Smooth muscle cell (in vitro differentiated cells): ENCODE measurements at regions not wholly inside any gene's neighbourhood (a gene's known extent, or its start where the extent isn't known, plus 50 kb on each side); places are given as distances from the start of the nearest gene placed in this dataset.

Experiments used
- DNase-seq: peaks from one replicate; lab custom pipeline; 2025; ENCODE audit not compliant: unreplicated experiment; lab: John Stamatoyannopoulos, UW
- H2AFZ ChIP-seq: fragments of 200-600 bp; sonication (generic); 2 replicates; pipeline ENCODE4 v1.6.0; 2016; ENCODE audit warnings: antibody characterized with exemption, low read depth, mild to moderate bottlenecking
- H3F3A ChIP-seq: fragments of 200-600 bp; sonication (generic); 2 replicates; pipeline ENCODE4 v1.6.0; 2017; ENCODE audit warnings: antibody characterized with exemption, low read depth
- H3K27ac ChIP-seq: fragments of 200-600 bp; sonication (generic); 2 replicates; pipeline ENCODE4 v1.5.1; 2016; ENCODE audit warnings: low read depth, mild to moderate bottlenecking
- H3K27me3 ChIP-seq: fragments of 200-600 bp; sonication (generic); 2 replicates; pipeline ENCODE4 v1.6.1; 2016; ENCODE audit warnings: low read depth, mild to moderate bottlenecking
- H3K36me3 ChIP-seq: fragments of 200-600 bp; sonication (generic); 2 replicates; pipeline ENCODE4 v1.5.1; 2016; ENCODE audit warnings: low read depth
- H3K4me1 ChIP-seq: fragments of 200-600 bp; sonication (generic); 2 replicates; pipeline ENCODE4 v1.5.1; 2016; ENCODE audit warnings: low read depth
- H3K4me2 ChIP-seq: fragments of 200-600 bp; sonication (generic); 2 replicates; pipeline ENCODE4 v1.6.0; 2016; ENCODE audit warnings: mild to moderate bottlenecking
- H3K4me3 ChIP-seq: fragments of 200-600 bp; sonication (generic); 2 replicates; pipeline ENCODE4 v1.5.1; 2016; ENCODE audit warnings: mild to moderate bottlenecking
- H3K79me2 ChIP-seq: fragments of 200-600 bp; sonication (generic); 2 replicates; pipeline ENCODE4 v1.6.0; 2016; ENCODE audit warnings: low read depth, mild to moderate bottlenecking
- H3K9ac ChIP-seq: fragments of 200-600 bp; sonication (generic); 2 replicates; pipeline ENCODE4 v1.6.0; 2016; ENCODE audit warnings: low read depth
- H3K9me3 ChIP-seq: fragments of 200-600 bp; sonication (generic); replicated peaks from 2 replicates; pipeline ENCODE4 v1.5.1; 2016; ENCODE audit warnings: low read depth
- H4K20me1 ChIP-seq: fragments of 200-600 bp; sonication (generic); 2 replicates; pipeline ENCODE4 v1.6.0; 2016; ENCODE audit warnings: low read depth
- WGBS: methylation state at CpG from one replicate; pipeline ENCODE4 v1.1.7; 2016; ENCODE audit warnings: low lambda C conversion rate; 5-methylcytosine and 5-hydroxymethylcytosine counted together
- TF ChIP-seq, protein P1 (sequence below): fragments of 200-600 bp; sonication (generic); IDR thresholded peaks from 2 replicates; pipeline ENCODE4 v1.5.1; 2017; ENCODE audit warnings: borderline replicate concordance, mild to moderate bottlenecking, antibody characterized with exemption; ENCODE audit not compliant: insufficient read depth, poor library complexity, severe bottlenecking

DNA sequence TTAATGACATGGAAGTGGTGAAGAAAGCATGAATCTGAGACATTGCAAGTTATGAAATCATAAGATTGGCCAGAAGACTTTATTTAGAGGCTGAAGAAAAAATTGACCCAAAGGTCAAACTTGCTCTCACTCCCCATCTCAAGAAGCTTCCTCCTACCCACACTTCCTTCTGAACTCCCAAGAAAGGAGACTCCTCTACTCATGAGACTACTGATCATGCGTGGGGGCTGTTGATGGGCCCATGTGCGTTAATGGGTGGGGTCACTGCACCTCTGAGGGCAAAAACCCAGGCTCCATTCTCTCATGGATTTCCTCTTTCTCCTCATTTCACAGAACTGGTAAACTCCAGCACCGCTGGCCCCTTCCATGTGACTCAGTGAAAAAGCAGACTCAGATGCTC is 470.6 kb upstream of the ARID1B start:
- H4K20me1 ChIP-seq = no peaks in the 10 kb centered on the region
- H3K27me3 ChIP-seq = no peaks in the 10 kb centered on the region
- no peak for DNase-seq
- WGBS = 95% methylated on average over 3 of the region's 3 CpGs
- no peak overlapping the region for H2AFZ ChIP-seq
- no peak overlapping the region for H3K27ac ChIP-seq
- no peaks in the 10 kb centered on the region for H3K36me3 ChIP-seq
- no peaks in the 10 kb centered on the region for H3K9me3 ChIP-seq
- H3K79me2 ChIP-seq = no peaks in the 10 kb centered on the region
- no peaks in the 10 kb centered on the region for H3K4me1 ChIP-seq
- no peaks in the 10 kb centered on the region for H3F3A ChIP-seq
- H3K4me3 ChIP-seq = no peak overlapping the region
- TF ChIP-seq, protein P1, sequence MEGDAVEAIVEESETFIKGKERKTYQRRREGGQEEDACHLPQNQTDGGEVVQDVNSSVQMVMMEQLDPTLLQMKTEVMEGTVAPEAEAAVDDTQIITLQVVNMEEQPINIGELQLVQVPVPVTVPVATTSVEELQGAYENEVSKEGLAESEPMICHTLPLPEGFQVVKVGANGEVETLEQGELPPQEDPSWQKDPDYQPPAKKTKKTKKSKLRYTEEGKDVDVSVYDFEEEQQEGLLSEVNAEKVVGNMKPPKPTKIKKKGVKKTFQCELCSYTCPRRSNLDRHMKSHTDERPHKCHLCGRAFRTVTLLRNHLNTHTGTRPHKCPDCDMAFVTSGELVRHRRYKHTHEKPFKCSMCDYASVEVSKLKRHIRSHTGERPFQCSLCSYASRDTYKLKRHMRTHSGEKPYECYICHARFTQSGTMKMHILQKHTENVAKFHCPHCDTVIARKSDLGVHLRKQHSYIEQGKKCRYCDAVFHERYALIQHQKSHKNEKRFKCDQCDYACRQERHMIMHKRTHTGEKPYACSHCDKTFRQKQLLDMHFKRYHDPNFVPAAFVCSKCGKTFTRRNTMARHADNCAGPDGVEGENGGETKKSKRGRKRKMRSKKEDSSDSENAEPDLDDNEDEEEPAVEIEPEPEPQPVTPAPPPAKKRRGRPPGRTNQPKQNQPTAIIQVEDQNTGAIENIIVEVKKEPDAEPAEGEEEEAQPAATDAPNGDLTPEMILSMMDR = no peak
- H3K4me2 ChIP-seq = no peak overlapping the region
- no peak overlapping the region for H3K9ac ChIP-seq

DNA sequence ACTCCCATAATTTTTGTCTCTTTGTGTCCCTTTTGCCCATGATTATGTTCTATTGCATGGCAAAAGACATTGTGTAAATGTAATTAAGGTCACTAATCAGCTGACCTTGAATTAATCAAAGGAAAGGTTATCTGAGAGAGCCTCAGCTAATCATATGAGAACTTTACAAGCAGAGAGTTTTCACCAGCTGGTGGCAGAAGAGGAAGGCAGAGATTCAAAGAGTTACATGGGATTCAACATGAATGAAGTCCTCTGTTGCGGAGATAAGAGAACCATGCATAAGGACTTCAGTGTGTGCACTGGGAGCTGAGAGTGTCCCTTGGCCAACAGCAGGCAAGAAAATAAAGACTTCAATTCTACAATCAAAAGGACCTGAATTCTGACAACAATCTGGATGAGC is 494.1 kb upstream of the ARID1B start:
- Histone ChIP-seq H2AFZ (no peak overlapping the region), H3K27ac (no peak overlapping the region), H3K4me1 (no peaks in the 10 kb centered on the region), H3F3A (no peaks in the 10 kb centered on the region), H3K4me3 (no peak overlapping the region), H3K9me3 (no peaks in the 10 kb centered on the region), H3K27me3 (no peaks in the 10 kb centered on the region), H3K36me3 (no peaks in the 10 kb centered on the region), H3K4me2 (no peak overlapping the region), H3K9ac (no peak overlapping the region), H3K79me2 (no peaks in the 10 kb centered on the region), H4K20me1 (no peaks in the 10 kb centered on the region)
- no peak for DNase-seq
- WGBS = 58% methylated on average over 1 of the region's 1 CpG
- TF ChIP-seq, protein P1 = no peak

DNA sequence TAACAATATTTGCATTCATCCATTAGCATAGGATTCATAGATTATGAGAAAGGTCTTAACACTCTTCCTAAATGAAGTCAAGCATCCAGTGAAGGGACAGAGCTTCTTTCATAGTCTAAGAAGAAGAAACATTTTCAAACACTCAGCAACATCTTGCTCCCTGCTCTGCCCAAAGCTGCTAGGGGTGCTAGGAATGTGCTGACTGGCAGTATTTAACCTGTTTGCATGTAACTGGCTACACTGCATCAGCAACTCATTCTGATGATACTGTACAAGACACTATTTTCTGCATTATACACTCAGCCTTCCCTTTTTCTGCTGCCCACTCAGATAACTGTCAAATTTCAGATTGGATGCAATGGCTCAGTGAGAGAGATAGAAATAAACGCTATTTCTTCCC is 495.1 kb upstream of the ARID1B start:
- H3K4me3 ChIP-seq = no peak overlapping the region
- no peaks in the 10 kb centered on the region for H3K79me2 ChIP-seq
- DNase-seq = no peak
- no peaks in the 10 kb centered on the region for H3K4me1 ChIP-seq
- H3K27ac ChIP-seq = no peak overlapping the region
- H4K20me1 ChIP-seq = no peaks in the 10 kb centered on the region
- no peaks in the 10 kb centered on the region for H3K36me3 ChIP-seq
- 70% methylated on average over 1 of the region's 1 CpG for WGBS
- H2AFZ ChIP-seq = no peak overlapping the region
- H3K27me3 ChIP-seq = no peaks in the 10 kb centered on the region
- H3K4me2 ChIP-seq = no peak overlapping the region
- H3F3A ChIP-seq = no peaks in the 10 kb centered on the region
- H3K9ac ChIP-seq = no peak overlapping the region
- H3K9me3 ChIP-seq = no peaks in the 10 kb centered on the region
- TF ChIP-seq, protein P1 = no peak

DNA sequence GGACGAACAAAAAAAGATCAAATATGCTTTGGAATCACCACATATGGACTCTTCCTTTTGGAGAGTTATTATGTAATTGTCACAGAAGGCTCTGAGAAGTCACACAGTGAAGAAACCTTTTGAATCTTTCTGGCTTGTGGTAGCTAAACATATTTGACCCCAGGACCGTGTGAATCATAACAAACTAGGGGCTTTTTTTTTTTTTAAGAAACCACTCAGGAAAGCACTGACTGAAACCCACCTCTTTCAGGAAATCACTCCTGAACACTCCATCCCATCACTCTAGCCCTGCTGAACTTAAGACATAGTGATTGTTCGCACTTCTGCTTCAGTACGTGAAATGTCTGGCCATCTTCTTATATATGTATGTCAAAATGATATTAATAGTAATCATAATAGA is 495.9 kb upstream of the ARID1B start:
- no peaks in the 10 kb centered on the region for H3K9me3 ChIP-seq
- TF ChIP-seq, protein P1 = no peak
- H3K9ac ChIP-seq = no peak overlapping the region
- no peak overlapping the region for H3K4me3 ChIP-seq
- DNase-seq = no peak
- H3K27ac ChIP-seq = no peak overlapping the region
- no peak overlapping the region for H3K4me2 ChIP-seq
- no peak overlapping the region for H2AFZ ChIP-seq
- H3F3A ChIP-seq = no peaks in the 10 kb centered on the region
- H3K4me1 ChIP-seq = no peaks in the 10 kb centered on the region
- no peaks in the 10 kb centered on the region for H4K20me1 ChIP-seq
- H3K36me3 ChIP-seq = no peaks in the 10 kb centered on the region
- H3K79me2 ChIP-seq = no peaks in the 10 kb centered on the region
- WGBS = 92% methylated on average over 4 of the region's 4 CpGs
- no peaks in the 10 kb centered on the region for H3K27me3 ChIP-seq
